Right lung (tissue), 2 donors: ENCODE measurements at regions not wholly inside any gene's neighbourhood (a gene's known extent, or its start where the extent isn't known, plus 50 kb on each side); places are given as distances from the start of the nearest gene placed in this dataset.

ENCODE experiments used
- DNase-seq, 2 donors: peaks; one replicate each; pipeline ENCODE4 v3.0.0-alpha.2; 2013

GRCh38 chr7:153835712-153836265 lies 216.4 kb upstream of the DPP6 start:
- DNase-seq = no peak

GRCh38 chr7:153838591-153838990 lies 213.6 kb upstream of the DPP6 start:
- no peak for DNase-seq

GRCh38 chr7:153840861-153841260 lies 211.3 kb upstream of the DPP6 start:
- no peak for DNase-seq

- DNase-seq = no peak
These were observed 204.4 kb upstream of the DPP6 start for GRCh38 chr7:153847828-153848227.

- DNase-seq = no peak
These were observed 199.9 kb upstream of the DPP6 start for GRCh38 chr7:153852261-153852660.

- no peak for DNase-seq
These were observed 193.8 kb upstream of the DPP6 start for GRCh38 chr7:153858355-153858754.

GRCh38 chr7:153859239-153859638 lies 193.0 kb upstream of the DPP6 start:
- no peak for DNase-seq

- DNase-seq = no peak
These were observed 165.4 kb upstream of the DPP6 start for GRCh38 chr7:153886506-153887441.

- DNase-seq = no peak
These were observed 164.2 kb upstream of the DPP6 start for GRCh38 chr7:153887749-153888569.

GRCh38 chr7:153891990-153892389 lies 160.2 kb upstream of the DPP6 start:
- DNase-seq = no peak

- no peak for DNase-seq
These were observed 149.3 kb upstream of the DPP6 start for GRCh38 chr7:153902862-153903261.

GRCh38 chr7:153912211-153912610 lies 140.0 kb upstream of the DPP6 start:
- no peak for DNase-seq

GRCh38 chr7:153920126-153920525 lies 132.1 kb upstream of the DPP6 start:
- DNase-seq = no peak

GRCh38 chr7:153920897-153921296 lies 131.3 kb upstream of the DPP6 start:
- no peak for DNase-seq

GRCh38 chr7:153921408-153921807 lies 130.8 kb upstream of the DPP6 start:
- DNase-seq = no peak

GRCh38 chr7:153930696-153931095 lies 121.5 kb upstream of the DPP6 start:
- DNase-seq = no peak

GRCh38 chr7:153934048-153934447 lies 118.2 kb upstream of the DPP6 start:
- DNase-seq = no peak

GRCh38 chr7:153934629-153935028 lies 117.6 kb upstream of the DPP6 start:
- no peak for DNase-seq

GRCh38 chr7:153935095-153935494 lies 117.1 kb upstream of the DPP6 start:
- no peak for DNase-seq

GRCh38 chr7:153938451-153938850 lies 113.7 kb upstream of the DPP6 start:
- DNase-seq = no peak

GRCh38 chr7:153939177-153939576 lies 113.0 kb upstream of the DPP6 start:
- DNase-seq = no peak

GRCh38 chr7:153939654-153940053 lies 112.5 kb upstream of the DPP6 start:
- no peak for DNase-seq

- DNase-seq = no peak
These were observed 111.1 kb upstream of the DPP6 start for GRCh38 chr7:153941061-153941460.
